Naive thymus-derived CD8-positive, alpha-beta T cell (primary cell): ENCODE measurements at regions not wholly inside any gene's neighbourhood (a gene's known extent, or its start where the extent isn't known, plus 50 kb on each side); places are given as distances from the start of the nearest gene placed in this dataset.
"Not testable (repeated sequence)": the region's sequence is repeated elsewhere in the genome, so short reads cannot be mapped to it uniquely, and the experiment has no call there.

Source experiments
- ATAC-seq, 2 donors: fragments of 150-1000 bp; cut with Tn5 transposase in 1 of 2; sonication (Bioruptor Pico), chemical (Tn5 transposase) in 1 of 2; 1 replicate in 1 of 2; 2 replicates in 1 of 2; pipeline ENCODE4 v1.10.0; 2021; ENCODE audit warnings: mild to moderate bottlenecking in 2 of 2, moderate library complexity in 2 of 2
- POLR2A ChIA-PET: fragments of 350-600 bp; sonication (Branson Sonifier 250); formaldehyde crosslinking; loops from one replicate; lab custom pipeline; 2021; ENCODE audit warnings: antibody characterized with exemption; lab: Charles Lee
- DNase-seq, 10 donors: peaks; one replicate each; pipeline versions ENCODE4 v3.0.0 to v3.0.0-alpha.2; 2020 to 2022
- H3K27ac Mint-ChIP-seq, 10 donors: one replicate each; pipeline ENCODE4 v1.8.0; 2020 to 2022; ENCODE audit warnings: mild to moderate bottlenecking in 10 of 10, mixed read lengths in 10 of 10, moderate library complexity in 4 of 10, inconsistent platforms in 1 of 10
- H3K27me3 Mint-ChIP-seq, 5 donors: one replicate each; pipeline ENCODE4 v1.8.0; 2021 to 2022; ENCODE audit warnings: mixed read lengths in 5 of 5
- H3K36me3 Mint-ChIP-seq, 3 donors: one replicate each; pipeline ENCODE4 v1.8.0; 2020 to 2022; ENCODE audit warnings: mixed read lengths in 3 of 3, mild to moderate bottlenecking in 2 of 3, inconsistent platforms in 1 of 3
- H3K4me1 Mint-ChIP-seq, 4 donors: one replicate each; pipeline ENCODE4 v1.8.0; 2021 to 2022; ENCODE audit warnings: mixed read lengths in 4 of 4
- H3K4me3 Mint-ChIP-seq, 10 donors: one replicate each; pipeline ENCODE4 v1.8.0; 2020 to 2022; ENCODE audit warnings: mild to moderate bottlenecking in 10 of 10, mixed read lengths in 10 of 10, moderate library complexity in 6 of 10, inconsistent platforms in 1 of 10
- H3K9me3 Mint-ChIP-seq, 9 donors: one replicate each; pipeline ENCODE4 v1.8.0; 2020 to 2022; ENCODE audit warnings: mixed read lengths in 9 of 9, mild to moderate bottlenecking in 3 of 9, inconsistent platforms in 1 of 9, moderate library complexity in 1 of 9

- no peak overlapping the region for H3K4me3 Mint-ChIP-seq
- H3K27me3 Mint-ChIP-seq, result peaks cover 0 to 10% (median under 1%) of the 10 kb centered on the region in 5 donors
- H3K4me1 Mint-ChIP-seq, result peaks cover 0 to 4% (median 1%) of the 10 kb centered on the region in 4 donors
- DNase-seq (no peak), ATAC-seq (no peak)
- peaks cover 0 to 3% (median 0%) of the 10 kb centered on the region in 9 donors for H3K9me3 Mint-ChIP-seq
- POLR2A ChIA-PET, result no interaction called here
- no peaks in the 10 kb centered on the region for H3K36me3 Mint-ChIP-seq
- H3K27ac Mint-ChIP-seq, result peak overlapping the region in 1 of 10 donors; percentile 1
These were observed 241.5 kb upstream of the PTER start for GRCh38 chr10:16195178-16195769.

GRCh38 chr10:16195894-16196293, 240.9 kb upstream of the PTER start:
- no peak for DNase-seq
- H3K4me3 Mint-ChIP-seq, result no peak overlapping the region
- no peaks in the 10 kb centered on the region for H3K36me3 Mint-ChIP-seq
- ATAC-seq, result no peak
- peaks cover 0 to 4% (median 0%) of the 10 kb centered on the region in 5 donors for H3K27me3 Mint-ChIP-seq
- peaks cover 0 to 4% (median 1%) of the 10 kb centered on the region in 4 donors for H3K4me1 Mint-ChIP-seq
- no peak overlapping the region for H3K27ac Mint-ChIP-seq
- POLR2A ChIA-PET, result no interaction called here
- H3K9me3 Mint-ChIP-seq, result peaks cover 0 to 6% (median 2%) of the 10 kb centered on the region in 9 donors

GRCh38 chr10:16199216-16199615, 237.6 kb upstream of the PTER start:
- POLR2A ChIA-PET, result no interaction called here
- H3K27ac Mint-ChIP-seq, result no peak overlapping the region
- no peak overlapping the region for H3K4me3 Mint-ChIP-seq
- DNase-seq (no peak), ATAC-seq (no peak)
- peaks cover 0 to 4% (median 0%) of the 10 kb centered on the region in 5 donors for H3K27me3 Mint-ChIP-seq
- H3K36me3 Mint-ChIP-seq, result no peaks in the 10 kb centered on the region
- peaks cover 0 to 17% (median 5%) of the 10 kb centered on the region in 9 donors for H3K9me3 Mint-ChIP-seq
- H3K4me1 Mint-ChIP-seq, result peaks cover 0 to 4% (median 1%) of the 10 kb centered on the region in 4 donors

GRCh38 chr10:16223618-16224017, 213.2 kb upstream of the PTER start:
- H3K4me1 Mint-ChIP-seq, ATAC-seq, POLR2A ChIA-PET, H3K4me3 Mint-ChIP-seq, H3K27me3 Mint-ChIP-seq, H3K27ac Mint-ChIP-seq, DNase-seq: not testable (repeated sequence)
- H3K9me3 Mint-ChIP-seq, result peaks cover 9 to 68% (median 42%) of the 10 kb centered on the region in 9 donors
- peaks cover 0 to 27% (median 3%) of the 10 kb centered on the region in 3 donors for H3K36me3 Mint-ChIP-seq

DNA sequence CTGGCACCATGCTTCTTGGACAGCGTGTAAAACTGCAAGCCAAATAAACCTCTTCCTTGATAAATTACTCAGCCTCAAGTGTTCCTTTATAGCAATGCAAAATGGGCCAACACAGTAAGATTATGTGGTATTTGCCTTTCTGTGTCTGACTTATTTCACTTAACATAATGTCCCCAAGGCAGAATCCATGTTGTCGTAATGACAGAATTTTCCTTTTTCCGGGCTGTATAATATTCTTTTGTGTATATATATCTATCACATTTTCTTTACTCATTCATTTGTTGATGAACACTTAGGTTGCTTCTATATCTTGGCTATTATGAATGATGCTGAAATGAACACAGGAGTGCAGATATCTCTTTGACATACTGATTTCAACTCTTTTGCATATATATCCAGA, 209.1 kb upstream of the PTER start:
- no peaks in the 10 kb centered on the region for H3K4me1 Mint-ChIP-seq
- no peak overlapping the region for H3K27ac Mint-ChIP-seq

DNA sequence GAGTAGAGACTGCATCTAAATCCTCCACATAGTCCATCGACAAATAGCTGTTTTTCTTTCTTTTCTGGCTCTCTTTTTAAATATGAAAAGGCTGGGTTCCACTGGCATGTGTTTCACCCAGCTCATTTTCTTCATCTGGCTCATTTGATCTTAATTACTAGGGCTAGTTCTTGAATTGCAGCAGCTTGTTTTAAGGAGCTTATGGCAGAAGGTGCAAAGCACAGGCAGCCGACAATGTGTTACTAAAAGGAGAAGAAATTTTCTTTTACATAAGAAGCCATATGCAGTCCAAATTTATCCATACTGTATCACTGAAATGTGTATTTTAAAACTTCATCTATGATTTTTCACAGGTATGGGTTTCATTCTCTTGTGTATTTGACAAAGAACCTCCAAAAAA, 205.6 kb upstream of the PTER start:
- H3K36me3 Mint-ChIP-seq, result peaks cover 0 to 11% (median 0%) of the 10 kb centered on the region in 3 donors
- no peak overlapping the region for H3K27ac Mint-ChIP-seq
- no peaks in the 10 kb centered on the region for H3K4me1 Mint-ChIP-seq
- ATAC-seq, result no peak
- no peak overlapping the region for H3K4me3 Mint-ChIP-seq
- no peak for DNase-seq
- peaks cover 0 to 19% (median 10%) of the 10 kb centered on the region in 9 donors for H3K9me3 Mint-ChIP-seq
- peaks cover 2 to 33% (median 11%) of the 10 kb centered on the region in 5 donors for H3K27me3 Mint-ChIP-seq
- POLR2A ChIA-PET, result no interaction called here

More for the DNA sequence above, 209.1 kb upstream of the PTER start:
- Mint-ChIP-seq H3K4me3 (no peak overlapping the region), H3K27me3 (peaks cover 0 to 19% (median 6%) of the 10 kb centered on the region in 5 donors), H3K36me3 (peaks cover 0 to 21% (median 0%) of the 10 kb centered on the region in 3 donors), H3K9me3 (peaks cover 1 to 47% (median 24%) of the 10 kb centered on the region in 9 donors)
- ATAC-seq (no peak), DNase-seq (no peak)
- POLR2A ChIA-PET, result no interaction called here

DNA sequence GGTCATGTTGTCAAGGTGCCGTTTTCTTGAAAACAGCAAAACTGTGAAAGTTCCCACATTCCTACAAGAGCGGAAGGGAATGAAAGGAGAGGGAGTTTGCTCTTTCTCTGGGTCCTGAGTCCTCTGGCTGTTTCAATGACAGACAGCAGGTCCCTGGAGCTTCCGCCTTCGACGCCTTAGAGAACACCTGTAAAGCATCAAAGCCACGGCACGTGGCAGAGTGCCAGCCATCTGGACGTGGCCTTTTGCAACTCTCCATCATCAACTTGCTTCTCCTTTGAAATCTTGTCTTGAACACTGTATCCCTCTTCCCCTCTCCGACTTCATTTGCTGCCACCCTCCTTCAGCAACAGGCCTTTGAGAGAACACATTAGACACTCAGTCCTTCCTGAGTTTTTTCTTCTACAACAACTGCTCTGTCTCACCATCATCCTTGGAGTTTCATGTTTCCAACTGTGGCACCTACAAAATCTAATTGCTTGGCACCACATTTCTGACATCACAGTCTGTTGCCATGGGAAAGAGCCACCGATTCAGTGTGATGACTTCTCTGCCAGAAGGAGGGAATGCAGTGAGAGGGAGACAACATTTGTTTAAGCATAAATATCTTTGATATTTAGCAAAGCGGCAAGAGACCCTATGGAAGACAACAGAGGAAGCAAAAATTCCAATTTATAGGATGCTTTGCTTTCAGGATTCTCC, 204.9 kb upstream of the PTER start:
- Mint-ChIP-seq H3K27me3 (peaks cover 2 to 33% (median 11%) of the 10 kb centered on the region in 5 donors), H3K4me3 (no peak overlapping the region), H3K4me1 (no peaks in the 10 kb centered on the region), H3K9me3 (peaks cover 0 to 18% (median 10%) of the 10 kb centered on the region in 9 donors), H3K36me3 (peaks cover 0 to 10% (median 0%) of the 10 kb centered on the region in 3 donors), H3K27ac (no peak overlapping the region)
- DNase-seq (no peak), ATAC-seq (no peak)
- POLR2A ChIA-PET, result no interaction called here

DNA sequence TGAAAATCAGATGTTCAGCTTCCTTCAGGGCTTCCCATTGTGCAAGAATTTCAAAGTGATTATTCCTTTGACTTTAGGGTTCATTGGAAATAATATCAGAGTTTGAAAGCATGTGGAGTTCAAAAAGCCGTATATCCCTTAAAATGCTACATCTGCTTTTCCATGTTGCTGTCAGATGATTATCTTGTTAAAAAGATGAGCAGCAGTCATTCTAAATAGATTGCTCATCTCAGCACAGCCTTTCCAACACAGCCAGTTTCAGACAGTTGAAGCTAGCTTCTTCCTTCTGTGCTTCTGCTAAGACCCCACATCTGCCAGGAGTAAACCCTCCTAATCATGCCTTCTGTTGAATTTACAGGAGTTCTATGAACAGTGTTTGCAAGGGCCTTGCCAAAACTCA, 204.4 kb upstream of the PTER start:
- Mint-ChIP-seq H3K4me1 (no peaks in the 10 kb centered on the region), H3K36me3 (peaks cover 0 to 5% (median 0%) of the 10 kb centered on the region in 3 donors), H3K9me3 (peaks cover 0 to 13% (median 5%) of the 10 kb centered on the region in 9 donors), H3K27me3 (peaks cover 2 to 33% (median 9%) of the 10 kb centered on the region in 5 donors), H3K4me3 (no peak overlapping the region), H3K27ac (no peak overlapping the region)
- POLR2A ChIA-PET, result no interaction called here
- DNase-seq, result no peak
- no peak for ATAC-seq

DNA sequence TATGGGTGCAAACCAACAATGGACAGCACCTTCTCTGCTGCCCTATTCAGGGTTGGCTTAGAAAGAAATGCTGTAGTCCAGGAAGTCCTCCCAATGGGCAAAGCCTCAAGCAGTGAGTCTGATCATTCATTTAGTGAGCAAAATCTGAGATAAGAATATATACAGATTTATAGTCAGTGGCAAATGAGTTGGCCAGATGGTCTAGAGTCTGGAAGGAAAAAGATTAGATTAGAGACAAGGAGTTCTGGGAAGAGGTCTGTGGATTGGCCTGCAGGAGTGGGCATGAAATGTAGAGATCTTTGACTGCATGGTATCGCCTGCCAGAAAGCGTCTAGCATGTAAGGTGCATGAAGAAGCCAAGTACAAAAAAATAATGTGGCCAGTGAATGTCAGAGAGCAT, 201.9 kb upstream of the PTER start:
- H3K27ac Mint-ChIP-seq, result no peak overlapping the region

DNA sequence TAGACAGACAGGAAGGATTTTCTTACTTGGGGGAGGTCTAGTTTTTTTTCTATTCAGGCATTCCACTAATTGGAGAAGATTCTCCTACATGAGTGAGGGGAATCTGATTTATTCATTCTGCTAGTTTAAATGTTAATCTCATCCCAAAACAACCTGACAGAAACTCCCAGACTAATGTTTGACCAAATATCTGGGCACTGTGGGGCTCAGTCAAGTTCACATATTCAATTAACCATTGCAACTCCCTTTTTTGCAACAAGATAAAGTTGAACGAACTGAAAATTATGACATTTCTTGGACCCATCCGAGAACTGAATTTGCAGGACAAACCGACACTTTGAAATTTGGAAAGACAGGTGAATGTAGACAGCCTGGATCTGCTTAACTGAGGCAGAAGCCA, 194.4 kb upstream of the PTER start:
- Mint-ChIP-seq H3K4me1 (no peaks in the 10 kb centered on the region), H3K27ac (no peak overlapping the region), H3K9me3 (peaks cover 0 to 12% (median 7%) of the 10 kb centered on the region in 9 donors), H3K36me3 (no peaks in the 10 kb centered on the region), H3K27me3 (peaks cover 3 to 21% (median 6%) of the 10 kb centered on the region in 5 donors), H3K4me3 (no peak overlapping the region)
- DNase-seq, result no peak
- ATAC-seq, result no peak
- POLR2A ChIA-PET, result no interaction called here

More for the DNA sequence above, 201.9 kb upstream of the PTER start:
- Mint-ChIP-seq H3K27me3 (peaks cover 2 to 33% (median 9%) of the 10 kb centered on the region in 5 donors), H3K4me1 (no peaks in the 10 kb centered on the region), H3K4me3 (no peak overlapping the region), H3K36me3 (no peaks in the 10 kb centered on the region), H3K9me3 (peaks cover 0 to 7% (median 2%) of the 10 kb centered on the region in 9 donors)
- DNase-seq, result no peak
- POLR2A ChIA-PET, result no interaction called here
- no peak for ATAC-seq

- Mint-ChIP-seq H3K27me3 (peaks cover 3 to 21% (median 6%) of the 10 kb centered on the region in 5 donors), H3K4me1 (no peaks in the 10 kb centered on the region), H3K36me3 (no peaks in the 10 kb centered on the region), H3K4me3 (no peak overlapping the region), H3K27ac (no peak overlapping the region), H3K9me3 (peaks cover 0 to 12% (median 6%) of the 10 kb centered on the region in 9 donors)
- POLR2A ChIA-PET, result no interaction called here
- no peak for DNase-seq
- no peak for ATAC-seq
These were observed 193.8 kb upstream of the PTER start for GRCh38 chr10:16242859-16243613.

DNA sequence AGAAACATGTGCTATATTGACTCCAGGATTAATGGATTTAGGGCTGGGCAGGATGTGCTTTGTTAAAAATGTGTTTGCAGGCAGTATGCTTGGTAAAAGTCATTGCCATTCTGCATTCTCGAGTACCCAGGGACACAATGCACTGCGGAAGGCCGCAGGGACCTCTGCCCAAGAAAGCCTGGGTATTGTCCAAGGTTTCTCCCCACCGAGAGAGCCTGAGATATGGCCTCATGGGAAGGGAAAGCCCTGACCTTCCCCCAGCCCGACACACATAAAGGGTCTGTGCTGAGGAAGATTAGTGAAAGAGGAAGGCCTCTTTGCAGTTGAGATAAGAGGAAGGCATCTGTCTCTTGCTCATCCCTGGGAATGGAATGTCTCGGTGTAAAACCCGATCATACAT, 186.7 kb upstream of the PTER start:
- H3K36me3 Mint-ChIP-seq, result not testable (repeated sequence)

More for the DNA sequence above, 186.7 kb upstream of the PTER start:
- ATAC-seq, POLR2A ChIA-PET, H3K27me3 Mint-ChIP-seq, H3K4me1 Mint-ChIP-seq, DNase-seq, H3K4me3 Mint-ChIP-seq: not testable (repeated sequence)
- peaks cover 0 to 23% (median 9%) of the 10 kb centered on the region in 9 donors for H3K9me3 Mint-ChIP-seq
- peak overlapping the region in 1 of 10 donors; percentile 14 for H3K27ac Mint-ChIP-seq
